ENCODE measurements at regions not wholly inside any gene's neighbourhood (a gene's known extent, or its start where the extent isn't known, plus 50 kb on each side); places are given as distances from the start of the nearest gene placed in this dataset. TPM values are rescaled to one million over a fixed set of nuclear protein-coding genes. Genes with fewer than 3 reads are reported as not detected.

Small RNA genes in the stretch of these regions (small RNA-seq; reads per million reads assigned to genes)
- gene RNU6-1270P (ENCODE audit: low replicate concordance): not detected
